PC-3 (cell line): ENCODE measurements at regions not wholly inside any gene's neighbourhood (a gene's known extent, or its start where the extent isn't known, plus 50 kb on each side); places are given as distances from the start of the nearest gene placed in this dataset.

Experiments used
- ATAC-seq: fragments of 200-7000 bp; cut with Tn5 transposase; 2 replicates; pipeline ENCODE4 v1.9.1; 2020; ENCODE audit warnings: mild to moderate bottlenecking, moderate library complexity
- BruUV-seq: library from RNA; stranded (reverse); fragments of 400-500 nt; replicated peaks from 2 replicates; lab custom pipeline; 2021; lab: Mats Ljungman, UMichigan
- CTCF ChIA-PET: fragments of 300-600 bp; sonication (Branson Sonifier 250); formaldehyde crosslinking; loops from one replicate; lab custom pipeline; 2022; ENCODE audit warnings: antibody characterized with exemption; lab: Charles Lee
- POLR2A ChIA-PET: fragments of 300-600 bp; sonication (Branson Sonifier 250); formaldehyde crosslinking; loops from one replicate; lab custom pipeline; 2022; ENCODE audit warnings: antibody characterized with exemption; ENCODE audit not compliant: unreplicated experiment; lab: Charles Lee
- DNase-seq: peaks from one replicate; pipeline ENCODE4 v3.0.0-alpha.2; 2015
- H2AFZ ChIP-seq: fragments of 300-600 bp; sonication (generic); 2 replicates; pipeline ENCODE4 v1.6.0; 2016; ENCODE audit warnings: antibody characterized with exemption, low read length
- H3F3A ChIP-seq: fragments of 300-600 bp; sonication (generic); one replicate; pipeline ENCODE4 v1.6.0; 2017; ENCODE audit warnings: antibody characterized with exemption, low read length, control low read depth, mild to moderate bottlenecking; ENCODE audit not compliant: unreplicated experiment
- H3K27ac ChIP-seq: fragments of 300-600 bp; sonication (generic); 2 replicates; pipeline ENCODE4 v1.5.1; 2016; ENCODE audit warnings: mild to moderate bottlenecking, low read length
- H3K27me3 ChIP-seq: fragments of 300-600 bp; sonication (generic); 2 replicates; pipeline ENCODE4 v1.6.1; 2016; ENCODE audit warnings: low read length, mixed read lengths
- H3K36me3 ChIP-seq: fragments of 300-600 bp; sonication (generic); 2 replicates; pipeline ENCODE4 v1.6.1; 2016; ENCODE audit warnings: low read depth, mixed run types, low read length, mixed read lengths
- H3K4me1 ChIP-seq: fragments of 300-600 bp; sonication (generic); 2 replicates; pipeline ENCODE4 v1.5.1; 2016; ENCODE audit warnings: low read length; ENCODE audit not compliant: insufficient read depth
- H3K4me2 ChIP-seq: fragments of 300-600 bp; sonication (generic); 2 replicates; pipeline ENCODE4 v1.6.0; 2016; ENCODE audit warnings: low read length
- H3K4me3 ChIP-seq: fragments of 300-600 bp; sonication (generic); 2 replicates; pipeline ENCODE4 v1.5.1; 2016; ENCODE audit warnings: mild to moderate bottlenecking, low read length, mixed read lengths
- H3K79me2 ChIP-seq: fragments of 300-600 bp; sonication (generic); 2 replicates; pipeline ENCODE4 v1.6.1; 2017; ENCODE audit warnings: low read length, mixed read lengths
- H3K9ac ChIP-seq: fragments of 300-600 bp; sonication (generic); 2 replicates; pipeline ENCODE4 v1.6.0; 2016; ENCODE audit warnings: mild to moderate bottlenecking, low read length
- H3K9me2 ChIP-seq: fragments of 300-600 bp; sonication (generic); replicated peaks from 2 replicates; pipeline ENCODE4 v1.6.1; 2016; ENCODE audit warnings: mixed run types, low read length, mixed read lengths
- H3K9me3 ChIP-seq: fragments of 300-600 bp; sonication (generic); 2 replicates; pipeline ENCODE4 v1.6.1; 2016; ENCODE audit warnings: low read length, mixed read lengths
- H4K20me1 ChIP-seq: fragments of 300-600 bp; sonication (generic); 2 replicates; pipeline ENCODE4 v1.6.1; 2016; ENCODE audit warnings: low read length, mixed read lengths
- CTCF ChIP-seq: fragments of 300-600 bp; sonication (generic); conservative IDR thresholded peaks from 2 replicates; pipeline ENCODE4 v1.5.1; 2017; ENCODE audit warnings: antibody characterized with exemption, low read depth, mild to moderate bottlenecking, low read length
- EZH2 ChIP-seq: fragments of 300-600 bp; sonication (generic); IDR thresholded peaks from one replicate; pipeline ENCODE4 v1.6.1; 2017; ENCODE audit warnings: antibody characterized with exemption, mild to moderate bottlenecking, low read length; ENCODE audit not compliant: unreplicated experiment
- EZH2phosphoT487 ChIP-seq: fragments of 300-600 bp; sonication (generic); IDR thresholded peaks from 2 replicates; pipeline ENCODE4 v1.6.1; 2018; ENCODE audit warnings: mild to moderate bottlenecking, antibody characterized with exemption, low read length, borderline replicate concordance
- intact Hi-C: fragments of 100-400 bp; cut with micrococcal nuclease; formaldehyde crosslinking; loops from 2 replicates; pipeline ENCODE4 v1.9.0; 2023

- no peak for DNase-seq
- CTCF ChIA-PET: no interaction called here
Measured at GRCh38 chr5:171573451-171574225, 154.2 kb downstream of the FGF18 start.

GRCh38 chr5:171574376-171574775 lies 154.9 kb downstream of the FGF18 start:
- DNase-seq (no peak), ATAC-seq (no peak)
- Histone ChIP-seq H3K4me3 (no peak overlapping the region), H3K27me3 (peaks cover 40% of the 10 kb centered on the region), H3K4me2 (no peak overlapping the region), H4K20me1 (no peaks in the 10 kb centered on the region), H3K4me1 (no peaks in the 10 kb centered on the region), H3F3A (no peaks in the 10 kb centered on the region), H2AFZ (no peak overlapping the region), H3K36me3 (no peaks in the 10 kb centered on the region), H3K9ac (no peak overlapping the region), H3K27ac (no peak overlapping the region), H3K9me3 (no peaks in the 10 kb centered on the region), H3K9me2 (no peaks in the 10 kb centered on the region), H3K79me2 (no peaks in the 10 kb centered on the region)
- POLR2A ChIA-PET: no interaction called here
- intact Hi-C loops: no loop called here
- CTCF ChIA-PET: no interaction called here
- TF ChIP-seq EZH2 (no peak), CTCF (no peak), EZH2phosphoT487 (no peak)
- no TSS peak for BruUV-seq

More at GRCh38 chr5:171573451-171574225, 154.2 kb downstream of the FGF18 start:
- BruUV-seq: no TSS peak
- POLR2A ChIA-PET: interaction anchor here (0.7 kb wide), 1 partner anchor 216 kb away, joined by 3 read pairs; no protein-coding TSS in a partner anchor
- no peaks in the 10 kb centered on the region for H3K4me1 ChIP-seq
- no peak for ATAC-seq
- H3K4me3 ChIP-seq: no peak overlapping the region
- H3F3A ChIP-seq: no peaks in the 10 kb centered on the region
- no peaks in the 10 kb centered on the region for H3K36me3 ChIP-seq
- intact Hi-C loops: no loop called here
- no peak for TF ChIP-seq EZH2phosphoT487
- TF ChIP-seq EZH2: no peak
- no peak for TF ChIP-seq CTCF
- H3K79me2 ChIP-seq: no peaks in the 10 kb centered on the region
- no peak overlapping the region for H3K4me2 ChIP-seq
- H3K9me2 ChIP-seq: no peaks in the 10 kb centered on the region
- H2AFZ ChIP-seq: no peak overlapping the region
- no peak overlapping the region for H3K27ac ChIP-seq
- H3K27me3 ChIP-seq: peaks cover 33% of the 10 kb centered on the region
- H3K9ac ChIP-seq: no peak overlapping the region
- no peaks in the 10 kb centered on the region for H4K20me1 ChIP-seq
- H3K9me3 ChIP-seq: peaks cover 2% of the 10 kb centered on the region; the same call in 1 of the 2 replicates

- Histone ChIP-seq H3K79me2 (no peaks in the 10 kb centered on the region), H3K9me3 (no peaks in the 10 kb centered on the region), H3K9me2 (no peaks in the 10 kb centered on the region), H3K4me1 (no peaks in the 10 kb centered on the region), H3K4me3 (no peak overlapping the region), H2AFZ (no peak overlapping the region), H3K27ac (no peak overlapping the region), H3K4me2 (no peak overlapping the region), H3F3A (no peaks in the 10 kb centered on the region), H3K27me3 (peaks cover 50% of the 10 kb centered on the region), H4K20me1 (no peaks in the 10 kb centered on the region), H3K36me3 (no peaks in the 10 kb centered on the region), H3K9ac (no peak overlapping the region)
- DNase-seq (no peak), ATAC-seq (no peak)
- CTCF ChIA-PET: no interaction called here
- no peak for TF ChIP-seq CTCF
- TF ChIP-seq EZH2: no peak
- TF ChIP-seq EZH2phosphoT487: no peak
- intact Hi-C loops: no loop called here
- no TSS peak for BruUV-seq
- POLR2A ChIA-PET: no interaction called here
Measured at GRCh38 chr5:171575386-171575785, 155.9 kb downstream of the FGF18 start.
